NT2/D1 (cell line): ENCODE measurements at regions not wholly inside any gene's neighbourhood (a gene's known extent, or its start where the extent isn't known, plus 50 kb on each side); places are given as distances from the start of the nearest gene placed in this dataset.

Experiments
- DNase-seq: peaks from one replicate; pipeline ENCODE4 v3.0.0-alpha.2; 2011; ENCODE audit warnings: low read depth, low spot score
- H3K27me3 ChIP-seq: 2 replicates; pipeline ENCODE4 v1.6.0; 2011; ENCODE audit warnings: mild to moderate bottlenecking; ENCODE audit not compliant: insufficient read length, insufficient read depth
- H3K36me3 ChIP-seq: 2 replicates; pipeline ENCODE4 v1.6.1; 2011; ENCODE audit warnings: mild to moderate bottlenecking, low read length, mixed read lengths; ENCODE audit not compliant: insufficient read depth, insufficient read length
- H3K4me1 ChIP-seq: 2 replicates; pipeline ENCODE4 v1.5.1; 2011; ENCODE audit not compliant: insufficient read depth, insufficient read length
- H3K4me3 ChIP-seq: 2 replicates; pipeline ENCODE4 v1.5.1; 2011; ENCODE audit warnings: low read depth; ENCODE audit not compliant: insufficient read length
- H3K9ac ChIP-seq: 2 replicates; pipeline ENCODE4 v1.6.0; 2011; ENCODE audit warnings: low read depth; ENCODE audit not compliant: insufficient read length
- H3K9me3 ChIP-seq: 2 replicates; pipeline ENCODE4 v1.5.1; 2011; ENCODE audit warnings: mild to moderate bottlenecking, low read length; ENCODE audit not compliant: insufficient read depth
- SUZ12 ChIP-seq: IDR thresholded peaks from 2 replicates; pipeline ENCODE4 v1.6.1; 2011; ENCODE audit not compliant: insufficient read length, insufficient read depth; ENCODE audit errors: extremely low read depth
- YY1 ChIP-seq: IDR thresholded peaks from 2 replicates; pipeline ENCODE4 v1.6.1; 2011; ENCODE audit not compliant: insufficient read length, insufficient read depth
- ZNF274 ChIP-seq: IDR thresholded peaks from 2 replicates; pipeline ENCODE4 v1.6.1; 2011; ENCODE audit warnings: mild to moderate bottlenecking, low read depth, low read length

GRCh38 chr20:60691966-60692615, 560.0 kb upstream of the CDH4 start:
- H3K9me3 ChIP-seq: no peaks in the 10 kb centered on the region; the same call in 1 of the 2 replicates
- no peaks in the 10 kb centered on the region for H3K4me1 ChIP-seq
- no peaks in the 10 kb centered on the region for H3K27me3 ChIP-seq
- no peak for TF ChIP-seq YY1
- no peak for TF ChIP-seq ZNF274
- no peak for TF ChIP-seq SUZ12
- no peak overlapping the region for H3K4me3 ChIP-seq
- no peaks in the 10 kb centered on the region for H3K36me3 ChIP-seq
- no peak for DNase-seq
- H3K9ac ChIP-seq: no peak overlapping the region

GRCh38 chr20:60693496-60694133, 558.4 kb upstream of the CDH4 start:
- Histone ChIP-seq H3K9ac (no peak overlapping the region), H3K4me1 (no peaks in the 10 kb centered on the region), H3K27me3 (no peaks in the 10 kb centered on the region), H3K9me3 (no peaks in the 10 kb centered on the region; the same call in 1 of the 2 replicates), H3K4me3 (no peak overlapping the region), H3K36me3 (no peaks in the 10 kb centered on the region)
- DNase-seq: peak; percentile 59
- no peak for TF ChIP-seq ZNF274
- no peak for TF ChIP-seq SUZ12
- TF ChIP-seq YY1: no peak

GRCh38 chr20:60694763-60695162, 557.3 kb upstream of the CDH4 start:
- no peak for DNase-seq
- Histone ChIP-seq H3K4me1 (no peaks in the 10 kb centered on the region), H3K4me3 (no peak overlapping the region), H3K9me3 (no peaks in the 10 kb centered on the region; the same call in 1 of the 2 replicates), H3K9ac (no peak overlapping the region), H3K36me3 (no peaks in the 10 kb centered on the region), H3K27me3 (no peaks in the 10 kb centered on the region)
- TF ChIP-seq SUZ12 (no peak), ZNF274 (no peak), YY1 (no peak)

- DNase-seq: no peak
- Histone ChIP-seq H3K36me3 (no peaks in the 10 kb centered on the region), H3K27me3 (no peaks in the 10 kb centered on the region), H3K9me3 (no peaks in the 10 kb centered on the region), H3K4me3 (no peak overlapping the region), H3K9ac (no peak overlapping the region), H3K4me1 (no peaks in the 10 kb centered on the region)
- TF ChIP-seq SUZ12: no peak
- TF ChIP-seq ZNF274: no peak
- TF ChIP-seq YY1: no peak
These were observed 556.6 kb upstream of the CDH4 start for GRCh38 chr20:60695226-60696000.

- DNase-seq: no peak
- no peak overlapping the region for H3K4me3 ChIP-seq
These were observed 554.8 kb upstream of the CDH4 start for GRCh38 chr20:60697252-60697651.

GRCh38 chr20:60700728-60701127, 551.3 kb upstream of the CDH4 start:
- H3K36me3 ChIP-seq: no peaks in the 10 kb centered on the region
- H3K9ac ChIP-seq: no peak overlapping the region
- no peaks in the 10 kb centered on the region for H3K4me1 ChIP-seq
- DNase-seq: no peak
- no peaks in the 10 kb centered on the region for H3K27me3 ChIP-seq
- TF ChIP-seq SUZ12 (no peak), ZNF274 (no peak), YY1 (no peak)
- no peak overlapping the region for H3K4me3 ChIP-seq
- no peaks in the 10 kb centered on the region for H3K9me3 ChIP-seq

More at GRCh38 chr20:60697252-60697651, 554.8 kb upstream of the CDH4 start:
- TF ChIP-seq ZNF274: no peak
- TF ChIP-seq YY1: no peak
- no peak for TF ChIP-seq SUZ12
- Histone ChIP-seq H3K9ac (no peak overlapping the region), H3K9me3 (no peaks in the 10 kb centered on the region), H3K36me3 (no peaks in the 10 kb centered on the region), H3K27me3 (no peaks in the 10 kb centered on the region), H3K4me1 (no peaks in the 10 kb centered on the region)

GRCh38 chr20:60704147-60704546, 547.9 kb upstream of the CDH4 start:
- Histone ChIP-seq H3K27me3 (no peaks in the 10 kb centered on the region), H3K4me3 (no peak overlapping the region), H3K4me1 (no peaks in the 10 kb centered on the region), H3K36me3 (no peaks in the 10 kb centered on the region), H3K9ac (no peak overlapping the region), H3K9me3 (no peaks in the 10 kb centered on the region)
- TF ChIP-seq SUZ12: no peak
- no peak for TF ChIP-seq YY1
- no peak for TF ChIP-seq ZNF274
- DNase-seq: no peak
